GM21529 (cell line): ENCODE measurements at regions not wholly inside any gene's neighbourhood (a gene's known extent, or its start where the extent isn't known, plus 50 kb on each side); places are given as distances from the start of the nearest gene placed in this dataset.

Experiments used
- ATAC-seq: cut with Tn5 transposase; IDR thresholded peaks from one replicate; pipeline ENCODE4 v1.9.1; 2021; ENCODE audit not compliant: unreplicated experiment

- ATAC-seq, result no peak
Measured at GRCh38 chr2:215749092-215749957, 264.0 kb downstream of the MREG start.

- no peak for ATAC-seq
Measured at GRCh38 chr2:215748446-215748845, 264.9 kb downstream of the MREG start.

GRCh38 chr2:215746887-215747615 is 266.3 kb downstream of the MREG start:
- no peak for ATAC-seq

- no peak for ATAC-seq
Measured at GRCh38 chr2:215746226-215746886, 267.0 kb downstream of the MREG start.

GRCh38 chr2:215745331-215745730 is 268.0 kb downstream of the MREG start:
- ATAC-seq, result no peak

GRCh38 chr2:215744514-215744913 is 268.8 kb downstream of the MREG start:
- no peak for ATAC-seq

- no peak for ATAC-seq
Measured at GRCh38 chr2:215743066-215743465, 270.3 kb downstream of the MREG start.

GRCh38 chr2:215742021-215742420 is 271.3 kb downstream of the MREG start:
- ATAC-seq, result no peak

- ATAC-seq, result no peak
Measured at GRCh38 chr2:215740071-215740470, 273.3 kb downstream of the MREG start.

- no peak for ATAC-seq
Measured at GRCh38 chr2:215738351-215738750, 275.0 kb downstream of the MREG start.

GRCh38 chr2:215737477-215737876 is 275.9 kb downstream of the MREG start:
- ATAC-seq, result no peak

- ATAC-seq, result no peak
Measured at GRCh38 chr2:215736653-215737290, 276.6 kb downstream of the MREG start.

- ATAC-seq, result no peak
Measured at GRCh38 chr2:215731108-215731658, 282.2 kb downstream of the MREG start.

GRCh38 chr2:215729985-215730620 is 283.2 kb downstream of the MREG start:
- no peak for ATAC-seq

- peak; percentile 80 for ATAC-seq
Measured at GRCh38 chr2:215728504-215729065, 284.8 kb downstream of the MREG start.

- ATAC-seq, result no peak
Measured at GRCh38 chr2:215727507-215728503, 285.5 kb downstream of the MREG start.

- ATAC-seq, result no peak
Measured at GRCh38 chr2:215726070-215726469, 287.3 kb downstream of the MREG start.

- ATAC-seq, result no peak
Measured at GRCh38 chr2:215724146-215724545, 288.3 kb upstream of the FN1 start.

GRCh38 chr2:215723631-215724011 is 287.8 kb upstream of the FN1 start:
- ATAC-seq, result no peak
